WTC11 (cell line): ENCODE measurements at regions not wholly inside any gene's neighbourhood (a gene's known extent, or its start where the extent isn't known, plus 50 kb on each side); places are given as distances from the start of the nearest gene placed in this dataset.

Experiments used
- ATAC-seq: fragments of 200-7000 bp; cut with Tn5 transposase; 2 replicates; pipeline ENCODE4 v1.10.0; 2021; ENCODE audit warnings: mild to moderate bottlenecking, moderate library complexity
- CTCF ChIA-PET: fragments of 300-600 bp; sonication (Branson Sonifier 250); formaldehyde crosslinking; loops from one replicate; lab custom pipeline; 2021; ENCODE audit warnings: antibody characterized with exemption; lab: Charles Lee
- POLR2A ChIA-PET: fragments of 350-600 bp; sonication (Branson Sonifier 250); formaldehyde crosslinking; loops from one replicate; lab custom pipeline; 2021; ENCODE audit warnings: antibody characterized with exemption; lab: Charles Lee
- DNase-seq: peaks from one replicate; pipeline ENCODE4 v3.0.0; 2021; ENCODE audit warnings: low spot score
- H3K27ac Mint-ChIP-seq: 2 replicates; pipeline ENCODE4 v1.8.0; 2021; ENCODE audit warnings: mixed read lengths
- H3K27me3 Mint-ChIP-seq: 2 replicates; pipeline ENCODE4 v1.8.0; 2021; ENCODE audit warnings: low read depth, mild to moderate bottlenecking, moderate library complexity, mixed read lengths
- H3K36me3 Mint-ChIP-seq: 2 replicates; pipeline ENCODE4 v1.8.0; 2021; ENCODE audit warnings: mixed read lengths
- H3K4me1 Mint-ChIP-seq: 2 replicates; pipeline ENCODE4 v1.8.0; 2022; ENCODE audit warnings: mixed read lengths
- H3K4me3 Mint-ChIP-seq: 2 replicates; pipeline ENCODE4 v1.8.0; 2021; ENCODE audit warnings: mild to moderate bottlenecking, moderate library complexity, mixed read lengths
- H3K9me3 Mint-ChIP-seq: 2 replicates; pipeline ENCODE4 v1.8.0; 2021; ENCODE audit warnings: mixed read lengths
- ARID4B ChIP-seq: sonication (generic); formaldehyde crosslinking; IDR thresholded peaks from 2 replicates; pipeline ENCODE4 v1.8.0; 2023; ENCODE audit warnings: missing genetic modification reagents, mild to moderate bottlenecking, borderline replicate concordance
- CREM ChIP-seq: sonication (generic); formaldehyde crosslinking; IDR thresholded peaks from 2 replicates; pipeline ENCODE4 v1.8.1; 2022; ENCODE audit warnings: mild to moderate bottlenecking, missing genetic modification reagents, moderate library complexity
- ELF4 ChIP-seq: sonication (generic); formaldehyde crosslinking; IDR thresholded peaks from 2 replicates; pipeline ENCODE4 v1.8.1; 2022; ENCODE audit warnings: low read depth, mild to moderate bottlenecking, moderate library complexity, missing genetic modification reagents
- EMX1 ChIP-seq: fragments of 250-450 bp; sonication (Bioruptor Pico); IDR thresholded peaks from 2 replicates; pipeline ENCODE4 v1.8.0; 2021; ENCODE audit warnings: mild to moderate bottlenecking
- ESRRA ChIP-seq: sonication (generic); formaldehyde crosslinking; IDR thresholded peaks from 2 replicates; pipeline ENCODE4 v1.8.1; 2022; ENCODE audit warnings: mild to moderate bottlenecking, missing genetic modification reagents, borderline replicate concordance
- FOXP1 ChIP-seq: sonication (generic); formaldehyde crosslinking; IDR thresholded peaks from 2 replicates; pipeline ENCODE4 v1.8.0; 2022; ENCODE audit warnings: missing genetic modification reagents, mild to moderate bottlenecking, moderate library complexity, borderline replicate concordance
- JUN ChIP-seq: sonication (generic); formaldehyde crosslinking; IDR thresholded peaks from 2 replicates; pipeline ENCODE4 v1.8.0; 2023; ENCODE audit warnings: mild to moderate bottlenecking, missing genetic modification reagents
- MAX ChIP-seq: sonication (generic); formaldehyde crosslinking; IDR thresholded peaks from 2 replicates; pipeline ENCODE4 v1.8.0; 2022; ENCODE audit warnings: mild to moderate bottlenecking, missing genetic modification reagents
- NFATC4 ChIP-seq: fragments of 250-450 bp; sonication (Bioruptor Pico); IDR thresholded peaks from 2 replicates; pipeline ENCODE4 v1.9.0; 2021; ENCODE audit warnings: mild to moderate bottlenecking
- NFYB ChIP-seq: sonication (generic); formaldehyde crosslinking; conservative IDR thresholded peaks from 2 replicates; pipeline ENCODE4 v1.8.0; 2022; ENCODE audit warnings: low read depth, missing genetic modification reagents
- NR2C2 ChIP-seq: sonication (generic); formaldehyde crosslinking; IDR thresholded peaks from 2 replicates; pipeline ENCODE4 v1.8.0; 2022; ENCODE audit warnings: mild to moderate bottlenecking, missing genetic modification reagents
- PRDM15 ChIP-seq: sonication (generic); formaldehyde crosslinking; IDR thresholded peaks from 2 replicates; pipeline ENCODE4 v1.8.0; 2022; ENCODE audit warnings: missing genetic modification reagents
- RORB ChIP-seq: fragments of 250-450 bp; sonication (Bioruptor Pico); IDR thresholded peaks from 2 replicates; pipeline ENCODE4 v1.9.0; 2021; ENCODE audit warnings: mild to moderate bottlenecking
- SMAD3 ChIP-seq: sonication (generic); formaldehyde crosslinking; IDR thresholded peaks from 2 replicates; pipeline ENCODE4 v1.8.0; 2022; ENCODE audit warnings: missing genetic modification reagents, mild to moderate bottlenecking, borderline replicate concordance
- STAT6 ChIP-seq: sonication (generic); formaldehyde crosslinking; conservative IDR thresholded peaks from 2 replicates; pipeline ENCODE4 v1.8.1; 2023; ENCODE audit warnings: mild to moderate bottlenecking, low read depth, missing genetic modification reagents, moderate library complexity
- TCF7 ChIP-seq: sonication (generic); formaldehyde crosslinking; IDR thresholded peaks from 2 replicates; pipeline ENCODE4 v1.8.0; 2022; ENCODE audit warnings: mild to moderate bottlenecking, low read depth, missing genetic modification reagents, moderate library complexity
- ZBTB21 ChIP-seq: sonication (generic); formaldehyde crosslinking; IDR thresholded peaks from 2 replicates; pipeline ENCODE4 v1.8.1; 2023; ENCODE audit warnings: mild to moderate bottlenecking, missing genetic modification reagents, borderline replicate concordance
- ZNF138 ChIP-seq: sonication (generic); formaldehyde crosslinking; conservative IDR thresholded peaks from 2 replicates; pipeline ENCODE4 v1.8.1; 2022; ENCODE audit warnings: mild to moderate bottlenecking, moderate library complexity, missing genetic modification reagents
- ZNF423 ChIP-seq: fragments of 250-450 bp; sonication (Bioruptor Pico); IDR thresholded peaks from 2 replicates; pipeline ENCODE4 v2.1.2; 2022; ENCODE audit warnings: mild to moderate bottlenecking, moderate library complexity
- ZNF671 ChIP-seq: fragments of 250-450 bp; sonication (Bioruptor Pico); IDR thresholded peaks from 2 replicates; pipeline ENCODE4 v1.8.0; 2021; ENCODE audit warnings: mild to moderate bottlenecking
- ZSCAN18 ChIP-seq: fragments of 250-450 bp; sonication (Bioruptor Pico); IDR thresholded peaks from 2 replicates; pipeline ENCODE4 v2.1.2; 2022; ENCODE audit warnings: mild to moderate bottlenecking, moderate library complexity

GRCh38 chr12:28604240-28604639, 414.0 kb downstream of the CCDC91 start (continued):
- TF ChIP-seq NFYB (CRISPR knock-in tag): no peak
- no peak for TF ChIP-seq SMAD3 (CRISPR knock-in tag)
- no peak for TF ChIP-seq ESRRA (CRISPR knock-in tag)
- no peak for TF ChIP-seq NR2C2 (CRISPR knock-in tag)
- no peak for TF ChIP-seq ZNF423
- no peak for TF ChIP-seq ZBTB21 (CRISPR knock-in tag)

GRCh38 chr12:28606967-28607557, 416.8 kb downstream of the CCDC91 start:
- POLR2A ChIA-PET: no interaction called here
- H3K4me3 Mint-ChIP-seq: no peak overlapping the region
- H3K36me3 Mint-ChIP-seq: peaks cover 25% of the 10 kb centered on the region
- no peaks in the 10 kb centered on the region; the same call in 1 of the 2 replicates for H3K27me3 Mint-ChIP-seq
- peaks cover 28% of the 10 kb centered on the region for H3K9me3 Mint-ChIP-seq
- ATAC-seq (no peak), DNase-seq (no peak)
- TF ChIP-seq FOXP1 (no peak), TCF7 (CRISPR knock-in tag) (no peak), JUN (no peak), PRDM15 (CRISPR knock-in tag) (no peak), MAX (CRISPR knock-in tag) (no peak), EMX1 (CRISPR knock-in tag) (no peak), ELF4 (CRISPR knock-in tag) (no peak), NFATC4 (CRISPR knock-in tag) (no peak), ZNF671 (CRISPR knock-in tag) (no peak), ZNF138 (CRISPR knock-in tag) (no peak), STAT6 (no peak), ESRRA (CRISPR knock-in tag) (no peak), NFYB (CRISPR knock-in tag) (no peak), ARID4B (CRISPR knock-in tag) (no peak), ZSCAN18 (CRISPR knock-in tag) (no peak), RORB (CRISPR knock-in tag) (no peak), CREM (CRISPR knock-in tag) (no peak)
- H3K4me1 Mint-ChIP-seq: peaks cover 35% of the 10 kb centered on the region
- CTCF ChIA-PET: no interaction called here
- no peak overlapping the region for H3K27ac Mint-ChIP-seq
